IPS-18c (cell line): ENCODE measurements at regions not wholly inside any gene's neighbourhood (a gene's known extent, or its start where the extent isn't known, plus 50 kb on each side); places are given as distances from the start of the nearest gene placed in this dataset.

ENCODE experiments used
- H3K4me3 ChIP-seq: 2 replicates; pipeline ENCODE4 v1.7.0; 2013; ENCODE audit warnings: low read depth, mild to moderate bottlenecking, low read length, moderate library complexity; ENCODE audit not compliant: insufficient read depth
- H3K9me3 ChIP-seq: one replicate; pipeline ENCODE4 v1.6.1; 2013; ENCODE audit warnings: mild to moderate bottlenecking, low read length, moderate library complexity; ENCODE audit not compliant: control insufficient read depth, insufficient read depth

DNA sequence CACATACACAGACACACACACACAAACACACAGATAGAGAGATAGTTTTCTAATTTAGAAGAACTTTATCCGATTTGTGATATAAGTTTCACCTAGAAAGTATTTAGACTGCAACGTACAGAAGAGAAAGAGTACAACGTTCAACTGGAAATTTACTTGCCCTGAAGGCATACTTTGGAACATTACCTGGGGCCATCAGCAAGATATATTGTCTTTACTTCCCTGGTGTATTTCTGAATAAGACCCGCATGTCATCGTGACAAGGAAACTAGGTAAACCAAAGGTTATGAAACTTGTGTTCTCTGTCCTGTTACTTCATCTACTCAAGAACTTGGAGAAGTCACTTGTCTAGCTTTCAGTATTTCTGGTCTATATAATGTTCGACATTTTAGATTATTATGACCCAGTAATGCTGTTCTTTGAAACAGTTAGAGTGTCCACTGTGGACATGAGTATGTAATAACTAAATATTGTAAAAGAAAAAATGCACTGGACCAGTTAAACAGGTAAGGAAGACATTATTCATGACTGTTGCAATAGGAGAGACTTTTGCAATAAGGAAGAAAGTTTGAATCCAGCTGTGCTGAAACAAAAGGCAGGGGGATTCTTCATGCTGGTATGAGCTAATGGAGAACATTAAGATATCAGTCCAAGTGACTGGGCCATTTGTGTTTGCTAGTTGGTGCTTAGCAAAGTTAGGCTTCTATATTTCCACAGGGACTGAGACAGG is 1791.1 kb downstream of the MAT2B start:
- H3K4me3 ChIP-seq = no peak overlapping the region
- H3K9me3 ChIP-seq = no peaks in the 10 kb centered on the region

DNA sequence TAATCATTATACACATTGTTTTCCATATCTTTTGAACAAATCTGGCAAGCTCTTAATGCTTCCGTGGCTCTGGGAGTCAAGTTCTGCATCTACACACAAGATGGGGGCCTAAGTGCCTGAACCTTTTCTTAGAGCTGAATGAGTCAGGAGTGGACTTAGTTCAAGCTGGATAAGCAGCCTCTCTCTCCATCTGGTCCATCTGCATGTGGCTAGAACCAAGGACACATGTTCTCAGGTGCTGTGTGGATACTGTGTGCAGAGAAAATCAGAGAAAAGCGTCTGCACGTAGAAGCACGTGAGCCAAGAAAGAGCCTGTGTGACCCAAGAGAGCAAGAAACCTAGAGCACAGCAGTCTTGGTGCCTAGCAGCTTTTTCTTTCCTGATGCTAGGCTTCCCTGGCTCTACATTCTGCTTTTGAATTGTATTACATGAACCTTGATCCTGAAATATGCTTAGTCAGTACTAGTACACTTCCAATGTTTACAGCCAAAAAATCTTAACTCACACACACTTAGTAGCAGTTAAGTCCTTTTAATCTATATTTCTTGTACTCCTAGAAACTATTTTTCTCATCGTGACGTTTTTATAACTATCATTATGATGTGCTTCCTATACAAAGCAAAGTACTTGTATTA is 1798.9 kb downstream of the MAT2B start:
- Histone ChIP-seq H3K4me3 (no peak overlapping the region), H3K9me3 (no peaks in the 10 kb centered on the region)

- H3K9me3 ChIP-seq = no peaks in the 10 kb centered on the region
- H3K4me3 ChIP-seq = no peak overlapping the region
Observed at GRCh38 chr5:165305596-165305995, 1800.2 kb downstream of the MAT2B start.

DNA sequence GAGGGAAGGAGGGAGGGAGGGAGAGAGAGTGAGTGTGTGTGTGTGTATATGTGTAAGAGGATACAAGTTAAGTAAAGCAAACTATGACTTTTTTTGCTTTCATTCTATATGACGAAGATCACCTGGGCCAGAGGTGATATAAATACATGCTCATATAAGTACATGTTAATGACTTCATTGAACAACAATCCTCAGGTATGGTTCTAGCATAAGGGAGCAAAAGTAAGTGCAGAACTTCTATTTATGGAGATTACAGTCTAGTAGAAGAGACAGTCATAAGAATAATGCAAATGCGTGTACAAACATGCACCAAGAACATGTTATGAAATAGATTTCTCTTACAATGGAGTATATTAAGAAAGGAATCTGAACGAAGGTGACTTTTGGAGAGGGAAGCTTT is 1804.0 kb downstream of the MAT2B start:
- no peaks in the 10 kb centered on the region for H3K9me3 ChIP-seq

DNA sequence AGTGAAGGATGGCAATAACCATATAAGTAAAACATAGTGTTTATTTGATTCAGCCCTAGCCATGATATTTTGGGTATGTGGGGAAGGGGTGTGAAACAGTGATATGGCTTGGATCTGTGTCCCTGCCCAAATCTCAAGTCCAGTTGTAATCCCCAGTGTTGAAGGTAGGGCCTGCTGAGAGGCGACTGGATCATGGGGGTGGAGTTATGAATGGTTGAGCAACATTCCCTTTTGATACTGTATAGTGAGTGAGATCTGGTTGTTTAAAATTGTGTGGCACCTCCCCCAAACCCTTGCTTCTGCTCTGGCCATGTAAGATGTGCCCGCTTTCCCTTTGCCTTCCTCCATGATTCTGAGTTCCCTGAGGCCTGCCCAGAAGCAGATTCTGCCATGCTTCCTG is 1804.6 kb downstream of the MAT2B start:
- no peak overlapping the region for H3K4me3 ChIP-seq
- H3K9me3 ChIP-seq = no peaks in the 10 kb centered on the region

More for the DNA sequence above, 1804.0 kb downstream of the MAT2B start:
- H3K4me3 ChIP-seq = no peak overlapping the region

- Histone ChIP-seq H3K9me3 (peaks cover 4% of the 10 kb centered on the region), H3K4me3 (no peak overlapping the region)
Observed at GRCh38 chr5:165321912-165322311, 1816.5 kb downstream of the MAT2B start.

DNA sequence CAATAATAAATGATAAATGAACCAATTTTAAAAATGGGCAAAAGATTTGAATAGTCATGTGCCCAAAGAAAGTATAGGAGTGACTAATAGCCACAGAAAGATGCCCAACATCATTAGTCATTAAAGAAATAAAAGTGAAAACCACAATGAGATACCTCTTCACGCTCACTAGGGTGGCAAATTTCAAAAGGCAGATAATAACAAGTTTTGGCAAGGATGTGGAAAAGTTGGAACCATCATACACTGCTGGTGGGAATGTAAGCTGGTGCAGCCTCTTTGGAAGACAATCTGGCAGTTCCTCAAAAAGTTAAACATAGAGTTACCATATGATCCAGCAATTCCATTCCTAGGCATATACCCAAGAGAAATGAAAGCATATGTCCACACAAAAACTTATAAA is 1819.8 kb downstream of the MAT2B start:
- Histone ChIP-seq H3K9me3 (no peaks in the 10 kb centered on the region), H3K4me3 (no peak overlapping the region)

- H3K4me3 ChIP-seq = no peak overlapping the region
Observed at GRCh38 chr5:165327631-165328030, 1822.2 kb downstream of the MAT2B start.

DNA sequence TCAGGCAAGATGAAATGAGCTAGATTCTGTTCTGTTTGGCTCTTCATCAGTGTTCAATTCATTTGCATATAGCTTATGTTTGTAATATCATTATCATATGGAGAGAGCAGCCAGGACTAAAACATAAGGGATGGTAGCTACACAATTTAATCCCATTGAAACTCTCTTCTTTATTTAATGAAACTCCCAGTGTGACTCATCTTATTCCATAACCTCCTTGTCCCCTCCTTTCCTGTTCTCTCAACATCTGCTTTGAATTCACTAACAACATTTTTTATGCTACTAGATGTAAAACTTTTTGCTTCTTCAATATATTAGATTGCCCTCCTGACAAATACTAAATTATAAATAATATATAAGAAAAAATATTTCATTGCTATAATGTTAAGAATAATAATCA is 1823.4 kb downstream of the MAT2B start:
- Histone ChIP-seq H3K9me3 (no peaks in the 10 kb centered on the region), H3K4me3 (no peak overlapping the region)

More at GRCh38 chr5:165327631-165328030, 1822.2 kb downstream of the MAT2B start:
- H3K9me3 ChIP-seq = no peaks in the 10 kb centered on the region

- Histone ChIP-seq H3K9me3 (no peaks in the 10 kb centered on the region), H3K4me3 (no peak overlapping the region)
Observed at GRCh38 chr5:165333623-165334022, 1828.2 kb downstream of the MAT2B start.

GRCh38 chr5:165334201-165334600 is 1828.8 kb downstream of the MAT2B start:
- Histone ChIP-seq H3K9me3 (no peaks in the 10 kb centered on the region), H3K4me3 (no peak overlapping the region)

DNA sequence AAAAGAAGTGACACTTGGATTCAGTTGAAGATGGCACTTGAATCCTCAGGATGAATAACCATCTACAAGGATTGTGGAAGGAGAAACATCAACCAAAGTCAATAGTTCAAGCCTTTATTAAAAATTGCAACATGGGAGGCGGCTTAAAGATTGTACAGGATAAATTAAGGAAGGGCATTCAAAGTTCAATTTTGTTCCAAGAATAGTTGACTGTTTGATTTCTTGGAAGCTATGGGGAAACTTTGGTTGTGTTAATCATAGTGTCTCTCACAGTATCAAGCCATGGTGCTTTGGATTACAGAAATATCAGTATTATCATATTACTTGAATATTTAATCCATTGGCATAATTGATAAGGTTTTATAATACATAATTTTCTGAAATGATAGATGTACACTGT is 1844.3 kb downstream of the MAT2B start:
- H3K4me3 ChIP-seq = no peak overlapping the region
- no peaks in the 10 kb centered on the region for H3K9me3 ChIP-seq

DNA sequence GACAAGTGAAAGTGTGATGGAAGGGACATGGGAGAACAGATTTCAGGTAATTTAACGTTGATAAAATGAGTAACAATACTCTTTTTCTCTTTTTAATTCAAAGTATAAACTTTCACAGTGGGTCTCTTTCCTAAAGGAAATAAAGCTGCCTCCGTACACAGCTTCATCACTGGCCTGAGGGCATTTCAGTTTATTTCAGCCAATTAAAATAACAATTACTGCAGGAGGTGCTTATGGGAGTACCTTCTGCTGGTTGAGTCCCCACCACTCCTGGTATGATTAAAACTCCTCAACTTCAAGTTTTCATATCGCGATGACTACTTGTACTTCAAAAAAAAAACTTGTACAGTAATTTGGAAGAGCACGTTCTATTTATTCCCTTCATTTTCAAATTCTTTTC is 1845.9 kb downstream of the MAT2B start:
- Histone ChIP-seq H3K9me3 (no peaks in the 10 kb centered on the region), H3K4me3 (no peak overlapping the region)

DNA sequence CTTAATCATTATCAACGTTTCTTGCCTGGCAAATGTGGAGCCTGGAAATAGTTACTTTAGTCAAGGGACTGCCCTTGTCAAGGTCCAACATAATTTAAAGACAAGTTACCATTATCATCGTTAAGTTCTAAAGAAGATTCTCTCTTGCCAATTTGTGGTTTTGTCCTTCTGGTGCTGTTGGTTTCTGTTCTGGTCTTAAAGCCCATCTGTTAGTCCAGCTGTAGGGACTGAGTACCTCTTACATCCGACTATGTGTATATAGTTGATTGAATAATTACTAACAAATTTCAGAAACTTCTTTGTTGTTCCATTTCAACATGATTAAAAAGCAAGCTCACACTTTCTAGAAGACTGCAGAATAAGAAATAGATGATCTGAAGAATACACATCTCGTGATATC is 1854.9 kb downstream of the MAT2B start:
- no peaks in the 10 kb centered on the region for H3K9me3 ChIP-seq
- H3K4me3 ChIP-seq = no peak overlapping the region

- Histone ChIP-seq H3K9me3 (no peaks in the 10 kb centered on the region), H3K4me3 (no peak overlapping the region)
Observed at GRCh38 chr5:165360784-165361542, 1855.5 kb downstream of the MAT2B start.

- Histone ChIP-seq H3K9me3 (no peaks in the 10 kb centered on the region), H3K4me3 (no peak overlapping the region)
Observed at GRCh38 chr5:165370233-165370632, 1864.8 kb downstream of the MAT2B start.

DNA sequence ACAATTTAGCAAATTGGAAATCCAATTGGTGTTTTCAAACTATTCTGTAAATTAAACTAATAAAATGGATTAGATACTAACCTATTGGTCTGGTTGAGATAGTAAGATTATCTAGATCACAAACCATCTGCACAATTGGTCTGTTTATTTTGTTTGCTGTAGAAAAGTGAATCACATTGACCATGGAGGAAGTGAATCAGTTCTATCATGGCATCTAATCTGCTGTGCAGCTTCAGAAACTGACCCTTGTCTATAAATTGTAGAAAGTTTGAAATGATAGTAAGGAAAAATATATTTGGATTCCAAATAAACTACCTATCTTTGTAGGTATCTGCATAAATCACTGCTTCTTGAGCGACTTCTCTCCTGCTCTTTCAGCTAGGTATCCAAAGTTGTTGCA is 1865.4 kb downstream of the MAT2B start:
- no peaks in the 10 kb centered on the region for H3K9me3 ChIP-seq
- H3K4me3 ChIP-seq = no peak overlapping the region

GRCh38 chr5:165375201-165375600 is 1869.8 kb downstream of the MAT2B start:
- H3K4me3 ChIP-seq = no peak overlapping the region

More at GRCh38 chr5:165375201-165375600, 1869.8 kb downstream of the MAT2B start:
- H3K9me3 ChIP-seq = no peaks in the 10 kb centered on the region
